HEK293T (cell line): ENCODE measurements at regions not wholly inside any gene's neighbourhood (a gene's known extent, or its start where the extent isn't known, plus 50 kb on each side); places are given as distances from the start of the nearest gene placed in this dataset.

ENCODE experiments used
- FOXA1 ChIP-seq: fragments of 450-650 bp; IDR thresholded peaks from 2 replicates; pipeline ENCODE4 v1.6.1; 2016; ENCODE audit warnings: mild to moderate bottlenecking
- FOXM1 ChIP-seq: fragments of 450-650 bp; IDR thresholded peaks from 2 replicates; pipeline ENCODE4 v1.6.1; 2017; ENCODE audit warnings: mild to moderate bottlenecking, borderline replicate concordance
- SP1 ChIP-seq: fragments of 450-650 bp; IDR thresholded peaks from 2 replicates; pipeline ENCODE4 v1.6.1; 2017
- SUZ12 ChIP-seq: fragments of 450-650 bp; IDR thresholded peaks from 2 replicates; pipeline ENCODE4 v1.6.1; 2016; ENCODE audit warnings: mild to moderate bottlenecking

DNA sequence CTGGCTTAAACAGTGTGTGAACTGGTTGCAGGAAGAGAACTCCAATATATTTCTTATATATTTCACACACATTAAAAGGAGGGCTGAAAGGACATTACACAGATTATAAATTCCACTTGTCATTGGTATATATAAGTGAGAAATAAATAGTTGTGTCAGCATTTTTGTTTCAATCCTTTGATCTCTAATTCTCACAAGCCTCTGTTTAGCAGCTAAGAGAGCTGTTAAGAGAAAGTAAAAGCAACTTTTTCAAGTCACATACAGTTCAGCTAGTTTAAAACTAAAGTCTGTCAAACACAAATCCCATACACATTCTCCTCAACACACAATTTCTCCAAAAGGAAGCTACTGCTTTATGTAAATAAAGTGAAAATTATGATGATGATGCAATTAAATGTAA lies 70.5 kb upstream of the CCDC39 start:
- TF ChIP-seq FOXA1: no peak
- TF ChIP-seq SUZ12: no peak
- no peak for TF ChIP-seq SP1
- no peak for TF ChIP-seq FOXM1
